Endodermal cell (in vitro differentiated cells): ENCODE measurements at regions not wholly inside any gene's neighbourhood (a gene's known extent, or its start where the extent isn't known, plus 50 kb on each side); places are given as distances from the start of the nearest gene placed in this dataset.

Experiments
- DNase-seq: peaks from one replicate; pipeline ENCODE4 v3.0.0-alpha.2; 2017
- H3K27ac ChIP-seq: 2 replicates; pipeline ENCODE4 v1.5.1; 2013; ENCODE audit warnings: mild to moderate bottlenecking, low read depth, low read length, moderate library complexity
- H3K27me3 ChIP-seq: 2 replicates; pipeline ENCODE4 v1.6.1; 2013; ENCODE audit warnings: mild to moderate bottlenecking, low read length, moderate library complexity; ENCODE audit not compliant: insufficient read depth, control insufficient read depth, poor library complexity, severe bottlenecking
- H3K36me3 ChIP-seq: 2 replicates; pipeline ENCODE4 v1.7.0; 2013; ENCODE audit warnings: mild to moderate bottlenecking, low read length, moderate library complexity; ENCODE audit not compliant: control insufficient read depth, insufficient read depth
- H3K4me1 ChIP-seq: one replicate; pipeline ENCODE4 v1.7.0; 2013; ENCODE audit warnings: low read length; ENCODE audit not compliant: control insufficient read depth, insufficient read depth
- H3K4me3 ChIP-seq: 2 replicates; pipeline ENCODE4 v1.5.1; 2013; ENCODE audit warnings: mild to moderate bottlenecking, low read length, moderate library complexity
- H3K9ac ChIP-seq: 2 replicates; pipeline ENCODE4 v1.6.1; 2013; ENCODE audit warnings: mild to moderate bottlenecking, low read length, moderate library complexity; ENCODE audit not compliant: poor library complexity, severe bottlenecking; ENCODE audit errors: extremely low read depth
- H3K9me3 ChIP-seq: 2 replicates; pipeline ENCODE4 v1.6.1; 2013; ENCODE audit warnings: mild to moderate bottlenecking, low read length, moderate library complexity; ENCODE audit not compliant: control insufficient read depth
- H3K27ac Mint-ChIP-seq: 2 replicates; pipeline ENCODE4 v1.8.0; 2020; ENCODE audit warnings: mixed read lengths
- H3K27me3 Mint-ChIP-seq: 2 replicates; pipeline ENCODE4 v1.8.0; 2021; ENCODE audit warnings: mild to moderate bottlenecking, mixed read lengths; ENCODE audit not compliant: insufficient read depth
- H3K36me3 Mint-ChIP-seq: 2 replicates; pipeline ENCODE4 v1.8.0; 2020; ENCODE audit warnings: low read depth, mixed read lengths
- H3K4me1 Mint-ChIP-seq: 2 replicates; pipeline ENCODE4 v1.8.0; 2020; ENCODE audit warnings: mixed read lengths
- H3K4me3 Mint-ChIP-seq: 2 replicates; pipeline ENCODE4 v1.8.0; 2020; ENCODE audit warnings: mild to moderate bottlenecking, moderate library complexity, mixed read lengths
- H3K9me3 Mint-ChIP-seq: 2 replicates; pipeline ENCODE4 v1.8.0; 2020; ENCODE audit warnings: mild to moderate bottlenecking, mixed read lengths
- WGBS, 2 experiments: methylation state at CpG; one replicate each; pipeline versions ENCODE4 v1.1.5 to v1.1.7; 2013; ENCODE audit warnings: missing lambda C conversion rate in 2 of 2, mixed read lengths in 1 of 2; ENCODE audit not compliant: insufficient coverage in 1 of 2, insufficient read length in 1 of 2; 5-methylcytosine and 5-hydroxymethylcytosine counted together
- TF ChIP-seq, protein P1 (sequence below): fragments of 200-600 bp; sonication (generic); conservative IDR thresholded peaks from 2 replicates; pipeline ENCODE4 v1.5.0; 2021; ENCODE audit warnings: antibody characterized with exemption, mild to moderate bottlenecking

DNA sequence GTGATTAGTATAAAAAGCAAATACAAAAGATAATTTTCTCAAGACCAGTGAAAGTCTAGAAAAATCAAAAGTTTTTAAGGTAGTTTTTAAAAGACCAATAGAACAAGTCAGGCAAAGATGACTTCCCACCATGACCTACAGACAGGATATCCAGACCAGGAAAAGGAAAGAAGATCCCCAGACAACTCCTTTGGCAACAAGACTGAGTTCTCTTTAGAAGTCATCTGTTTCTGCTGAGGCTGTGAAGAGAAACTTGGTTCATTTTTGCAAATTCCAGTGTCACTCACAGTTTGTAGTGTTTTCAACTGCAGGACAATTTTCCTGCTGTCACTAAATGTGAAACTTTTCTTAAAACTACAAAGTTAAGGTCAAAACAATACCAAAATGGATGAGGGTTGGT is 240.9 kb upstream of the SIX2 start:
- Histone ChIP-seq H3K4me3 (no peak overlapping the region), H3K27ac (no peak overlapping the region), H3K9me3 (no peaks in the 10 kb centered on the region), H3K9ac (no peak overlapping the region), H3K27me3 (no peaks in the 10 kb centered on the region), H3K4me1 (no peaks in the 10 kb centered on the region), H3K36me3 (no peaks in the 10 kb centered on the region)
- no peak overlapping the region for H3K4me3 Mint-ChIP-seq
- DNase-seq = no peak
- no peak overlapping the region for H3K27ac Mint-ChIP-seq
- no peaks in the 10 kb centered on the region for H3K4me1 Mint-ChIP-seq
- TF ChIP-seq, protein P1, sequence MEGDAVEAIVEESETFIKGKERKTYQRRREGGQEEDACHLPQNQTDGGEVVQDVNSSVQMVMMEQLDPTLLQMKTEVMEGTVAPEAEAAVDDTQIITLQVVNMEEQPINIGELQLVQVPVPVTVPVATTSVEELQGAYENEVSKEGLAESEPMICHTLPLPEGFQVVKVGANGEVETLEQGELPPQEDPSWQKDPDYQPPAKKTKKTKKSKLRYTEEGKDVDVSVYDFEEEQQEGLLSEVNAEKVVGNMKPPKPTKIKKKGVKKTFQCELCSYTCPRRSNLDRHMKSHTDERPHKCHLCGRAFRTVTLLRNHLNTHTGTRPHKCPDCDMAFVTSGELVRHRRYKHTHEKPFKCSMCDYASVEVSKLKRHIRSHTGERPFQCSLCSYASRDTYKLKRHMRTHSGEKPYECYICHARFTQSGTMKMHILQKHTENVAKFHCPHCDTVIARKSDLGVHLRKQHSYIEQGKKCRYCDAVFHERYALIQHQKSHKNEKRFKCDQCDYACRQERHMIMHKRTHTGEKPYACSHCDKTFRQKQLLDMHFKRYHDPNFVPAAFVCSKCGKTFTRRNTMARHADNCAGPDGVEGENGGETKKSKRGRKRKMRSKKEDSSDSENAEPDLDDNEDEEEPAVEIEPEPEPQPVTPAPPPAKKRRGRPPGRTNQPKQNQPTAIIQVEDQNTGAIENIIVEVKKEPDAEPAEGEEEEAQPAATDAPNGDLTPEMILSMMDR = no peak
- no peaks in the 10 kb centered on the region for H3K27me3 Mint-ChIP-seq
- no peaks in the 10 kb centered on the region for H3K9me3 Mint-ChIP-seq
- H3K36me3 Mint-ChIP-seq = no peaks in the 10 kb centered on the region

DNA sequence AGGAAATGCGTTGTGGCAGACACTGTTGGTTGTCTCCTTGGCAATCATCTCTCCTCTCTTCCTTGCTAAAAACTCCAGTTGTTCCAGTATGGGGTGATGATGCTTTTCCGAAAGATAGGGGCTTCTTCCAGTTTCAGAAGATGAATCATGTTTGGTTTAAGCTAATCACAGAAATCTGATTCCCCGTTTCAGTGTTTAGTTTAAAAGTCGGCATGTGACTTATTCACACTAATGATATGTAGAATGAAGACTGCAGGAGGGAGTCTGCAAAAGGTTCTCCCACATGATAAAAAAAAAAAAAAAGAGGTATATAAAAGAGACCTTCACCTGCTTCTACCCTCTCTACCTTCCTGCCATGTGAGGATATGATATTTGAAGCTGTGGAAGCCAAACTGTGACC is 239.0 kb upstream of the SIX2 start:
- 96 to 100% methylated on average over 3 of the region's 4 CpGs for WGBS, 2 experiments
- Mint-ChIP-seq H3K27ac (no peak overlapping the region), H3K4me3 (no peak overlapping the region), H3K4me1 (no peaks in the 10 kb centered on the region), H3K36me3 (no peaks in the 10 kb centered on the region), H3K27me3 (no peaks in the 10 kb centered on the region), H3K9me3 (no peaks in the 10 kb centered on the region)
- Histone ChIP-seq H3K9ac (no peak overlapping the region), H3K4me1 (no peaks in the 10 kb centered on the region), H3K36me3 (no peaks in the 10 kb centered on the region), H3K9me3 (no peaks in the 10 kb centered on the region), H3K27ac (no peak overlapping the region), H3K4me3 (no peak overlapping the region), H3K27me3 (no peaks in the 10 kb centered on the region)
- TF ChIP-seq, protein P1 = no peak
- DNase-seq = no peak

DNA sequence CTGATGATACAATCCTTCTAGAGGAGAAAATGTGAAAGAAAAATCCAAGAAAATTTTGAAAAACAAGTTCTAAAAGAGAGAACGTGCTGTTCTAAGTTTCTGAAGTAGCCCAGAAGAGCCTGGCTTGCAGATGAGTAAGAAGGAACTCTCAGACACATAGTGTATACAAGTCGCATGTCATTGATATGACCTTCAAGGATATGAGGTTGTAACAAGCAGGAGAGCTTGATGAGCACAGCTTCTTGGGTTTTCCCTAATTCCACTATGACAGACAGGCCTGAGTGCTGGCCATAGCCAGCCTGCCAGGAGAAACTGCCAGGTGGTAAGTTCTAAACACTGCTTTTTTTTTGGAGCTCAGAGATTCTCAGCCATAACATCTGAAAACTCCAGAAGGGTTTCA is 235.7 kb upstream of the SIX2 start:
- H3K36me3 Mint-ChIP-seq = no peaks in the 10 kb centered on the region
- DNase-seq = no peak
- H3K4me3 Mint-ChIP-seq = no peak overlapping the region
- no peaks in the 10 kb centered on the region for H3K9me3 Mint-ChIP-seq
- H3K27ac Mint-ChIP-seq = no peak overlapping the region
- Histone ChIP-seq H3K4me1 (no peaks in the 10 kb centered on the region), H3K9me3 (no peaks in the 10 kb centered on the region), H3K27me3 (no peaks in the 10 kb centered on the region), H3K9ac (no peak overlapping the region), H3K4me3 (no peak overlapping the region), H3K36me3 (no peaks in the 10 kb centered on the region), H3K27ac (no peak overlapping the region)
- H3K27me3 Mint-ChIP-seq = no peaks in the 10 kb centered on the region
- H3K4me1 Mint-ChIP-seq = no peaks in the 10 kb centered on the region
- TF ChIP-seq, protein P1 = no peak
- 80 to 92% methylated on average over 2 of the region's 2 CpGs for WGBS, 2 experiments
